ENCODE measurements at regions not wholly inside any gene's neighbourhood (a gene's known extent, or its start where the extent isn't known, plus 50 kb on each side); places are given as distances from the start of the nearest gene placed in this dataset.

GRCh38 chr7:86966916-86967315 is 92.5 kb downstream of the ELAPOR2 start:
- TF ChIP-seq CTCF (IDR thresholded peaks at IDR 0.05) (no peak), TCF7L2 (IDR thresholded peaks at IDR 0.05; ENCODE audit: low read depth, low read length) (no peak), SIN3A (IDR thresholded peaks at IDR 0.05; ENCODE audit: borderline replicate concordance, insufficient read depth, low read depth, low read length) (no peak)

Data from Panc1 (cell line).